Right hindlimb (tissue), 1 donor: ENCODE measurements at regions not wholly inside any gene's neighbourhood (a gene's known extent, or its start where the extent isn't known, plus 50 kb on each side); places are given as distances from the start of the nearest gene placed in this dataset.

Experiments used
- DNase-seq: peaks from one replicate; pipeline ENCODE4 v3.0.0-alpha.2; 2018

- DNase-seq, result no peak
Observed at GRCh38 chr18:54532962-54533361, 58.1 kb upstream of the DYNAP start.
